ENCODE measurements at regions not wholly inside any gene's neighbourhood (a gene's known extent, or its start where the extent isn't known, plus 50 kb on each side); places are given as distances from the start of the nearest gene placed in this dataset.

- DNase-seq: no peak
These were observed 342.4 kb upstream of the CD180 start for GRCh38 chr5:67538855-67539506.

GRCh38 chr5:67537439-67538148, 341.0 kb upstream of the CD180 start:
- peak; percentile 16 for DNase-seq

GRCh38 chr5:67536866-67537265, 340.3 kb upstream of the CD180 start:
- DNase-seq: no peak

GRCh38 chr5:67530609-67531255, 334.1 kb upstream of the CD180 start:
- DNase-seq: no peak

GRCh38 chr5:67528953-67529352, 332.4 kb upstream of the CD180 start:
- DNase-seq: no peak

GRCh38 chr5:67526793-67527192, 330.2 kb upstream of the CD180 start:
- no peak for DNase-seq

- DNase-seq: no peak
These were observed 323.7 kb upstream of the CD180 start for GRCh38 chr5:67520161-67520908.

- no peak for DNase-seq
These were observed 321.6 kb upstream of the CD180 start for GRCh38 chr5:67518227-67518626.

- DNase-seq: no peak
These were observed 320.5 kb upstream of the CD180 start for GRCh38 chr5:67516948-67517565.

- DNase-seq: peak; percentile 16
These were observed 319.2 kb upstream of the CD180 start for GRCh38 chr5:67515762-67516161.

GRCh38 chr5:67515020-67515689, 318.6 kb upstream of the CD180 start:
- peak; percentile 51 for DNase-seq

GRCh38 chr5:67512758-67513157, 316.2 kb upstream of the CD180 start:
- DNase-seq: no peak

GRCh38 chr5:67511911-67512310, 315.3 kb upstream of the CD180 start:
- DNase-seq: no peak

- peak; percentile 7 for DNase-seq
These were observed 313.6 kb upstream of the CD180 start for GRCh38 chr5:67510204-67510603.

GRCh38 chr5:67509402-67510186, 313.0 kb upstream of the CD180 start:
- DNase-seq: no peak

GRCh38 chr5:67506241-67506640, 309.6 kb upstream of the CD180 start:
- DNase-seq: no peak

GRCh38 chr5:67502951-67503350, 306.4 kb upstream of the CD180 start:
- DNase-seq: no peak

- no peak for DNase-seq
These were observed 299.5 kb upstream of the CD180 start for GRCh38 chr5:67496051-67496450.

- no peak for DNase-seq
These were observed 298.5 kb upstream of the CD180 start for GRCh38 chr5:67495072-67495471.

GRCh38 chr5:67494186-67494855, 297.7 kb upstream of the CD180 start:
- no peak for DNase-seq

- no peak for DNase-seq
These were observed 297.1 kb upstream of the CD180 start for GRCh38 chr5:67493676-67494075.

Data from CD4-positive, alpha-beta T cell treated with Interleukin-12 subunit alpha and Interleukin-12 subunit beta, for 1 hour (primary cell).